ENCODE measurements at regions not wholly inside any gene's neighbourhood (a gene's known extent, or its start where the extent isn't known, plus 50 kb on each side); places are given as distances from the start of the nearest gene placed in this dataset.

GRCh38 chr4:155587766-155588165, 78.9 kb upstream of the GUCY1A1 start:
- Histone ChIP-seq H4K20me1 (ENCODE audit: insufficient read depth, low read length) (no peaks in the 10 kb centered on the region), H3K79me2 (ENCODE audit: insufficient read depth, low read depth, low read length) (no peaks in the 10 kb centered on the region), H3K4me3 (ENCODE audit: low read depth, low read length, poor library complexity, severe bottlenecking) (no peak overlapping the region), H2AFZ (ENCODE audit: low read length) (no peak overlapping the region), H3K4me1 (ENCODE audit: insufficient read depth, low read length, poor library complexity, severe bottlenecking) (no peaks in the 10 kb centered on the region), H3K9me3 (ENCODE audit: low read length) (no peaks in the 10 kb centered on the region), H3K9me2 (ENCODE audit: insufficient read depth, low read length) (no peaks in the 10 kb centered on the region), H3K27ac (ENCODE audit: low read depth, low read length, poor library complexity, severe bottlenecking) (no peak overlapping the region), H3K36me3 (ENCODE audit: insufficient read depth, low read length) (no peaks in the 10 kb centered on the region), H3K4me2 (ENCODE audit: low read length) (no peak overlapping the region)
- ChIA-PET POLR2A (no interaction called here), CTCF (ENCODE audit: unreplicated experiment) (no interaction called here)
- intact Hi-C loops (cut with micrococcal nuclease; ENCODE audit: unreplicated experiment) = no loop called here
- no TSS peak for BruUV-seq (replicated peaks)
- no peak for TF ChIP-seq EZH2phosphoT487 (IDR thresholded peaks at IDR 0.05; ENCODE audit: borderline replicate concordance, low read depth, low read length)
- TF ChIP-seq, protein P1, sequence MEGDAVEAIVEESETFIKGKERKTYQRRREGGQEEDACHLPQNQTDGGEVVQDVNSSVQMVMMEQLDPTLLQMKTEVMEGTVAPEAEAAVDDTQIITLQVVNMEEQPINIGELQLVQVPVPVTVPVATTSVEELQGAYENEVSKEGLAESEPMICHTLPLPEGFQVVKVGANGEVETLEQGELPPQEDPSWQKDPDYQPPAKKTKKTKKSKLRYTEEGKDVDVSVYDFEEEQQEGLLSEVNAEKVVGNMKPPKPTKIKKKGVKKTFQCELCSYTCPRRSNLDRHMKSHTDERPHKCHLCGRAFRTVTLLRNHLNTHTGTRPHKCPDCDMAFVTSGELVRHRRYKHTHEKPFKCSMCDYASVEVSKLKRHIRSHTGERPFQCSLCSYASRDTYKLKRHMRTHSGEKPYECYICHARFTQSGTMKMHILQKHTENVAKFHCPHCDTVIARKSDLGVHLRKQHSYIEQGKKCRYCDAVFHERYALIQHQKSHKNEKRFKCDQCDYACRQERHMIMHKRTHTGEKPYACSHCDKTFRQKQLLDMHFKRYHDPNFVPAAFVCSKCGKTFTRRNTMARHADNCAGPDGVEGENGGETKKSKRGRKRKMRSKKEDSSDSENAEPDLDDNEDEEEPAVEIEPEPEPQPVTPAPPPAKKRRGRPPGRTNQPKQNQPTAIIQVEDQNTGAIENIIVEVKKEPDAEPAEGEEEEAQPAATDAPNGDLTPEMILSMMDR (conservative IDR thresholded peaks at IDR 0.05; ENCODE audit: low read length) = no peak
- no peak for DNase-seq (ENCODE audit: low spot score)

- no peak for TF ChIP-seq EZH2phosphoT487 (IDR thresholded peaks at IDR 0.05; ENCODE audit: borderline replicate concordance, low read depth, low read length)
- TF ChIP-seq, protein P1 (conservative IDR thresholded peaks at IDR 0.05; ENCODE audit: low read length) = no peak
- no peak overlapping the region for H2AFZ ChIP-seq (ENCODE audit: low read length)
- no peak overlapping the region for H3K27ac ChIP-seq (ENCODE audit: low read depth, low read length, poor library complexity, severe bottlenecking)
- H3K4me2 ChIP-seq (ENCODE audit: low read length) = no peak overlapping the region
- no peaks in the 10 kb centered on the region for H3K79me2 ChIP-seq (ENCODE audit: insufficient read depth, low read depth, low read length)
- POLR2A ChIA-PET = no interaction called here
- no TSS peak for BruUV-seq (replicated peaks)
- no peaks in the 10 kb centered on the region for H3K9me2 ChIP-seq (ENCODE audit: insufficient read depth, low read length)
- no peak for DNase-seq (ENCODE audit: low spot score)
- no peak overlapping the region for H3K4me3 ChIP-seq (ENCODE audit: low read depth, low read length, poor library complexity, severe bottlenecking)
- intact Hi-C loops (cut with micrococcal nuclease; ENCODE audit: unreplicated experiment) = no loop called here
- no peaks in the 10 kb centered on the region for H3K9me3 ChIP-seq (ENCODE audit: low read length)
- H4K20me1 ChIP-seq (ENCODE audit: insufficient read depth, low read length) = no peaks in the 10 kb centered on the region
- H3K4me1 ChIP-seq (ENCODE audit: insufficient read depth, low read length, poor library complexity, severe bottlenecking) = no peaks in the 10 kb centered on the region
- no peaks in the 10 kb centered on the region for H3K36me3 ChIP-seq (ENCODE audit: insufficient read depth, low read length)
- CTCF ChIA-PET (ENCODE audit: unreplicated experiment) = no interaction called here
Observed at GRCh38 chr4:155582971-155583437, 83.6 kb upstream of the GUCY1A1 start.

DNA sequence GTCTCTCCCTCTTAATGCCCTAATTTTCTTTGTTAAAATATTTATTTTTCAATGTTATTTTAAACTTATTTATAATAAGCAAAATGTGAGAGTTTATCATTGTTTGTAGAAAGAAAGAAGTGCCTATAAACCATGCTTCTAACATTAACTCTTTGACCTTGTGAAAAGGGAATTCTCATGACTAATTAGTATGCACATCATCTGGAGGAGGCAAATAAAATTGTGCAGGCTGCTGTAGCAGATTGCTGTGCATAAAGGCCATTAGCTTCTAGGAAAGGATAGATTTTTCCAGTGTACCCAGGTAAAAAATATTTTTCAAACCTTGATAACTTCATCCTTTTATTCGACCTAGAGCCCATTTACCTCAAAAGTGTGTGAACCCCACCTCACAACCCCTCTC, 84.6 kb upstream of the GUCY1A1 start:
- TF ChIP-seq, protein P1 (conservative IDR thresholded peaks at IDR 0.05; ENCODE audit: low read length) = no peak
- TF ChIP-seq EZH2phosphoT487 (IDR thresholded peaks at IDR 0.05; ENCODE audit: borderline replicate concordance, low read depth, low read length) = no peak
- no peak overlapping the region for H3K4me3 ChIP-seq (ENCODE audit: low read depth, low read length, poor library complexity, severe bottlenecking)
- H3K79me2 ChIP-seq (ENCODE audit: insufficient read depth, low read depth, low read length) = no peaks in the 10 kb centered on the region
- no peak overlapping the region for H3K27ac ChIP-seq (ENCODE audit: low read depth, low read length, poor library complexity, severe bottlenecking)
- no peaks in the 10 kb centered on the region for H3K9me2 ChIP-seq (ENCODE audit: insufficient read depth, low read length)
- intact Hi-C loops (cut with micrococcal nuclease; ENCODE audit: unreplicated experiment) = no loop called here
- H3K4me1 ChIP-seq (ENCODE audit: insufficient read depth, low read length, poor library complexity, severe bottlenecking) = no peaks in the 10 kb centered on the region
- H3K4me2 ChIP-seq (ENCODE audit: low read length) = no peak overlapping the region
- no peaks in the 10 kb centered on the region for H3K9me3 ChIP-seq (ENCODE audit: low read length)
- no peak overlapping the region for H2AFZ ChIP-seq (ENCODE audit: low read length)
- H4K20me1 ChIP-seq (ENCODE audit: insufficient read depth, low read length) = no peaks in the 10 kb centered on the region
- ChIA-PET CTCF (ENCODE audit: unreplicated experiment) (no interaction called here), POLR2A (no interaction called here)
- H3K36me3 ChIP-seq (ENCODE audit: insufficient read depth, low read length) = no peaks in the 10 kb centered on the region
- no peak for DNase-seq (ENCODE audit: low spot score)
- BruUV-seq (replicated peaks) = no TSS peak

Data from OCI-LY7 (cell line).